D341Med (cell line): ENCODE measurements at regions not wholly inside any gene's neighbourhood (a gene's known extent, or its start where the extent isn't known, plus 50 kb on each side); places are given as distances from the start of the nearest gene placed in this dataset.
"Not testable (repeated sequence)": the region's sequence is repeated elsewhere in the genome, so short reads cannot be mapped to it uniquely, and the experiment has no call there.

Source experiments
- DNase-seq: peaks from one replicate; pipeline ENCODE4 v3.0.0; 2012; ENCODE audit warnings: low spot score

- DNase-seq: no peak
Observed at GRCh38 chr2:138066139-138066806, 102.0 kb downstream of the HNMT start.

- DNase-seq: no peak
Observed at GRCh38 chr2:138066841-138067240, 102.6 kb downstream of the HNMT start.

GRCh38 chr2:138068669-138069068 lies 104.4 kb downstream of the HNMT start:
- not testable (repeated sequence) for DNase-seq

- DNase-seq: not testable (repeated sequence)
Observed at GRCh38 chr2:138071042-138071719, 106.9 kb downstream of the HNMT start.

- DNase-seq: peak; percentile 52
Observed at GRCh38 chr2:138071720-138072719, 107.7 kb downstream of the HNMT start.

GRCh38 chr2:138078153-138078552 lies 113.9 kb downstream of the HNMT start:
- DNase-seq: no peak

GRCh38 chr2:138079976-138080375 lies 115.7 kb downstream of the HNMT start:
- no peak for DNase-seq

- DNase-seq: no peak
Observed at GRCh38 chr2:138081225-138082073, 117.2 kb downstream of the HNMT start.

GRCh38 chr2:138084206-138084605 lies 119.9 kb downstream of the HNMT start:
- DNase-seq: no peak

GRCh38 chr2:138085441-138085840 lies 121.2 kb downstream of the HNMT start:
- DNase-seq: not testable (repeated sequence)

GRCh38 chr2:138086576-138086975 lies 122.3 kb downstream of the HNMT start:
- no peak for DNase-seq

GRCh38 chr2:138087751-138088593 lies 123.7 kb downstream of the HNMT start:
- DNase-seq: no peak

GRCh38 chr2:138090330-138090729 lies 126.1 kb downstream of the HNMT start:
- peak; percentile 63 for DNase-seq

- DNase-seq: no peak
Observed at GRCh38 chr2:138093455-138093854, 129.2 kb downstream of the HNMT start.

- no peak for DNase-seq
Observed at GRCh38 chr2:138094031-138094430, 129.8 kb downstream of the HNMT start.

GRCh38 chr2:138095336-138095735 lies 131.1 kb downstream of the HNMT start:
- no peak for DNase-seq

GRCh38 chr2:138099288-138099687 lies 135.0 kb downstream of the HNMT start:
- DNase-seq: not testable (repeated sequence)

- no peak for DNase-seq
Observed at GRCh38 chr2:138101718-138102117, 137.4 kb downstream of the HNMT start.

- no peak for DNase-seq
Observed at GRCh38 chr2:138102664-138103063, 138.4 kb downstream of the HNMT start.

- DNase-seq: no peak
Observed at GRCh38 chr2:138103156-138103555, 138.9 kb downstream of the HNMT start.

- DNase-seq: no peak
Observed at GRCh38 chr2:138104071-138104470, 139.8 kb downstream of the HNMT start.
